Nephron progenitor cell (in vitro differentiated cells): ENCODE measurements at regions not wholly inside any gene's neighbourhood (a gene's known extent, or its start where the extent isn't known, plus 50 kb on each side); places are given as distances from the start of the nearest gene placed in this dataset.

Experiments used
- DNase-seq: peaks from one replicate; pipeline ENCODE4 v3.0.0; 2021
- H3K27ac Mint-ChIP-seq: 2 replicates; pipeline ENCODE4 v1.8.0; 2021; ENCODE audit warnings: mild to moderate bottlenecking, moderate library complexity, mixed read lengths
- H3K27me3 Mint-ChIP-seq: 2 replicates; pipeline ENCODE4 v1.8.0; 2021; ENCODE audit warnings: mild to moderate bottlenecking, low read depth, mixed read lengths; ENCODE audit not compliant: poor library complexity
- H3K36me3 Mint-ChIP-seq: 2 replicates; pipeline ENCODE4 v1.8.0; 2021; ENCODE audit warnings: low read depth, mixed read lengths
- H3K4me1 Mint-ChIP-seq: 2 replicates; pipeline ENCODE4 v1.8.0; 2021; ENCODE audit warnings: mixed read lengths
- H3K4me3 Mint-ChIP-seq: 2 replicates; pipeline ENCODE4 v1.8.0; 2021; ENCODE audit warnings: mild to moderate bottlenecking, moderate library complexity, mixed read lengths
- H3K9me3 Mint-ChIP-seq: 2 replicates; pipeline ENCODE4 v1.8.0; 2021; ENCODE audit warnings: mild to moderate bottlenecking, moderate library complexity, mixed read lengths
- TF ChIP-seq, protein P1 (sequence below): fragments of 200-600 bp; sonication (generic); IDR thresholded peaks from 2 replicates; pipeline ENCODE4 v1.5.0; 2021; ENCODE audit warnings: antibody characterized with exemption

DNA sequence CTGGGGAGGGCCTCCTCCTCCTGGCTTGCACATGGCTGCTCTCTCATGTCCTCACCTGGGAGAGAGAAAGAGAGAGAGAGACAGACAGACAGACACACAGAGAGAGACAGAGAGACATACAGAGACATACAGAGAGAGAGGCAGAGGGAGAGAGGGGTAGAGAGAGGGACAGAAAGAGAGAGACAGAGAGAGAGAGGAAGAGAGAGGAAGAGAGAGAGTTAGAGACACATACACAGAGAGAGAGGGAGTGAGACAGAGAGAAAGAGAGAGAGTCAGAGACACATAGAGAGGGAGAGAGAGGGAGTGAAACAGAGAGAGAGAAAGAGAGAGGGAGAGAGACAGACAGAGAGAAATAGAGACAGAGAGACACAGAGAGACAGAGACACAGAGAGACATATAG, 103.6 kb upstream of the ESRRB start:
- Mint-ChIP-seq H3K27me3 (peaks cover 40% of the 10 kb centered on the region), H3K4me3 (no peak overlapping the region), H3K9me3 (no peaks in the 10 kb centered on the region), H3K4me1 (no peaks in the 10 kb centered on the region), H3K36me3 (no peaks in the 10 kb centered on the region), H3K27ac (no peak overlapping the region)
- TF ChIP-seq, protein P1, sequence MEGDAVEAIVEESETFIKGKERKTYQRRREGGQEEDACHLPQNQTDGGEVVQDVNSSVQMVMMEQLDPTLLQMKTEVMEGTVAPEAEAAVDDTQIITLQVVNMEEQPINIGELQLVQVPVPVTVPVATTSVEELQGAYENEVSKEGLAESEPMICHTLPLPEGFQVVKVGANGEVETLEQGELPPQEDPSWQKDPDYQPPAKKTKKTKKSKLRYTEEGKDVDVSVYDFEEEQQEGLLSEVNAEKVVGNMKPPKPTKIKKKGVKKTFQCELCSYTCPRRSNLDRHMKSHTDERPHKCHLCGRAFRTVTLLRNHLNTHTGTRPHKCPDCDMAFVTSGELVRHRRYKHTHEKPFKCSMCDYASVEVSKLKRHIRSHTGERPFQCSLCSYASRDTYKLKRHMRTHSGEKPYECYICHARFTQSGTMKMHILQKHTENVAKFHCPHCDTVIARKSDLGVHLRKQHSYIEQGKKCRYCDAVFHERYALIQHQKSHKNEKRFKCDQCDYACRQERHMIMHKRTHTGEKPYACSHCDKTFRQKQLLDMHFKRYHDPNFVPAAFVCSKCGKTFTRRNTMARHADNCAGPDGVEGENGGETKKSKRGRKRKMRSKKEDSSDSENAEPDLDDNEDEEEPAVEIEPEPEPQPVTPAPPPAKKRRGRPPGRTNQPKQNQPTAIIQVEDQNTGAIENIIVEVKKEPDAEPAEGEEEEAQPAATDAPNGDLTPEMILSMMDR, result no peak
- no peak for DNase-seq

GRCh38 chr14:76272774-76273173, 103.2 kb upstream of the ESRRB start:
- Mint-ChIP-seq H3K4me1 (no peaks in the 10 kb centered on the region), H3K27ac (no peak overlapping the region), H3K36me3 (no peaks in the 10 kb centered on the region), H3K27me3 (peaks cover 40% of the 10 kb centered on the region), H3K4me3 (no peak overlapping the region), H3K9me3 (no peaks in the 10 kb centered on the region)
- DNase-seq, result no peak
- TF ChIP-seq, protein P1, result no peak

- no peak overlapping the region for H3K27ac Mint-ChIP-seq
- no peaks in the 10 kb centered on the region for H3K36me3 Mint-ChIP-seq
- H3K9me3 Mint-ChIP-seq, result no peaks in the 10 kb centered on the region
- H3K4me3 Mint-ChIP-seq, result no peak overlapping the region
- no peak for DNase-seq
- H3K27me3 Mint-ChIP-seq, result peaks cover 36% of the 10 kb centered on the region
- TF ChIP-seq, protein P1, result no peak
- H3K4me1 Mint-ChIP-seq, result no peaks in the 10 kb centered on the region
These were observed 102.6 kb upstream of the ESRRB start for GRCh38 chr14:76273346-76273745.

DNA sequence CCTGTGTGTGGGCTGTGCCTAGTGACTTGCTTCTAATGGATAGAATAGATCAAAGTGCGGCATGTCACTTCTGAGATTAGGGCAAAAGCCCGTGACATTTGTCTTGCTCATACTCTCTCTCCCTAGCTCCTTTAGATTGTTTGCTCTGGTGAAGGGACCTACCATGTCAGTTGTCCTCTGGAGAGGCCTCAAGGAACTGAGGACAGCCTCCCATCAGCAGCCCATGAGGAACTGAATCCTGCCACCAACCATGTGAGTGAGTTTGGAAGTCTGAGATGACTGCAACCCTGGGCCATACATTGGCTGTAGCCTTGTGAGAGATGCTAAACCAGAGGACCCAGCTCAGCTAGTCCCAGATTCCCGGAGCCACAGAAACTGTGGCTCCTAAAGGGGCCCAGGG, 101.6 kb upstream of the ESRRB start:
- TF ChIP-seq, protein P1, result no peak

DNA sequence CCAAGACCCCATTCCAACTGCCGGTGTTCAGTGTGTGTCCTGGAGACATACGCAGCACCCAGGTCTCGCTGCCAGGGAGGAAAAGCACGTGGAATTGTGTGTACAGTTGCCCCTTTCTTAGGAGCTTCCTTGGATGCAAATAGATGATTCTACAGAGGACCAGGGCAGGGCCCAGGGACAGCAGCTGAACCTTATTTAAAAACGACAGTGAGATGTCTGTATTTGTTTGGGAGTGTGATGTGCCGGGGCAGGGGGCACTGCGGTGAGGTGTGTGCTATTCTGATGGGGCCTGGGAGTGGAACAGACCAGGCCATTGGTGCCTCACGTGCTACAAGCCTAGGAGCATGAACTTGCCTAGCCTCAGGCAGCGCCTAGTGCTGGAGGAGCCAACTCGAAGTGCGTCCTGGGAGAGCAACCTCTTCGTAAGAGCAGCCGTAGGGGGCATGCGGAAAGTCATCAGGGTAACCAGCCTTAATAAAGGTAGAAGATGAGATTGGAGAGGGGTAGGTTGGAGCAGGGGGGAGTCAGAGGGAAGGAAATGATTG, 98.3 kb upstream of the ESRRB start:
- Mint-ChIP-seq H3K27me3 (peaks cover 14% of the 10 kb centered on the region), H3K4me3 (no peak overlapping the region), H3K36me3 (no peaks in the 10 kb centered on the region), H3K27ac (no peak overlapping the region), H3K9me3 (no peaks in the 10 kb centered on the region), H3K4me1 (no peaks in the 10 kb centered on the region)
- TF ChIP-seq, protein P1, result no peak
- no peak for DNase-seq

More for the DNA sequence above, 101.6 kb upstream of the ESRRB start:
- Mint-ChIP-seq H3K27ac (no peak overlapping the region), H3K9me3 (no peaks in the 10 kb centered on the region), H3K36me3 (no peaks in the 10 kb centered on the region), H3K4me1 (no peaks in the 10 kb centered on the region), H3K27me3 (peaks cover 29% of the 10 kb centered on the region), H3K4me3 (no peak overlapping the region)
- no peak for DNase-seq

DNA sequence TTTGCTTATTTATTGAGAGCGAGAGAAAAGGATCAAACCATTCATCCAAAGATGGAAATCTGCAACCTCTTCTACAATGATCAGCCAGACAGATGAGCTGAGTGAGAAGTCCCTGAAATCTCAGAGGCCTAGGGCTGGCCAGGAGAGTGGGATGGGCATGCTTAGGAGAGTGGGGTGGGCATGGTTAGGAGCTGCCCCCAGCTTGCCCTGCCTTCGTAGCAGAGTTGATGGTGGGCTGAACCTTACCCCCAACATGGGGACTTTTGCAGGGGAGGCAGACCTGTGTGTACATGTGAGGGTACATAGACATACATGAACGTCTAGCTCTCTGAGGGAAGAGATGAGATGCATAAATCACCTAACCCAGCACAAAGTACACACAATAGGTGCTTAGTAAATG, 95.7 kb upstream of the ESRRB start:
- no peak for DNase-seq
- H3K27me3 Mint-ChIP-seq, result peaks cover 11% of the 10 kb centered on the region

More for the DNA sequence above, 95.7 kb upstream of the ESRRB start:
- Mint-ChIP-seq H3K4me1 (no peaks in the 10 kb centered on the region), H3K27ac (no peak overlapping the region), H3K36me3 (no peaks in the 10 kb centered on the region), H3K4me3 (no peak overlapping the region), H3K9me3 (no peaks in the 10 kb centered on the region)
- TF ChIP-seq, protein P1, result no peak
